D721Med (cell line): ENCODE measurements at regions not wholly inside any gene's neighbourhood (a gene's known extent, or its start where the extent isn't known, plus 50 kb on each side); places are given as distances from the start of the nearest gene placed in this dataset.

Experiments
- DNase-seq: peaks from one replicate; pipeline ENCODE4 v3.0.0; 2011; ENCODE audit warnings: low spot score; ENCODE audit not compliant: insufficient read length
- FAIRE-seq: peaks from 2 replicates; lab custom pipeline; 2011; peaks lifted over from hg19 to GRCh38; lab: Jason Lieb, UNC
- TF ChIP-seq, protein P1 (sequence below): IDR thresholded peaks from 2 replicates; pipeline ENCODE4 v1.5.1; 2012; ENCODE audit warnings: mild to moderate bottlenecking, control low read depth; ENCODE audit not compliant: insufficient read depth; ENCODE audit errors: missing control alignments

DNA sequence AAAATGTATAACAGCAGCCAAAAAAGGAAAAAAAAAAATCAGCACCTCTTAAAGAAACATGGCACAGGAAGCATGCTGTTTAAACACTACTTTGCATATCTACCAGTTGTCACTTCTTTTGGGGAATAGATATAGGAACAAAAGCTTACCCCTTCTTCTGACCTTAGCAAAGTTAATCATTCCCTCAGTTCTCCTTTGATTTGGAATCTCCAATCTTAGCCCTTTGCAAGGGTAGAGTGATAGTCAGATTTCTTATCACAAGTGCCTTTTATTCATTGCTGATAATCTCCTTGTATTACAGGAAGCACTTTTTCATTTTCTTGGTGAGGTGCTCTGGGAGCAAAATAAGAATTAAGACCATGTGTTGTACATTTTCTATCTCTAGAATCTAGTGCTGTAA, 1327.6 kb downstream of the OLFM4 start:
- DNase-seq (no peak), FAIRE-seq (no peak)
- TF ChIP-seq, protein P1, sequence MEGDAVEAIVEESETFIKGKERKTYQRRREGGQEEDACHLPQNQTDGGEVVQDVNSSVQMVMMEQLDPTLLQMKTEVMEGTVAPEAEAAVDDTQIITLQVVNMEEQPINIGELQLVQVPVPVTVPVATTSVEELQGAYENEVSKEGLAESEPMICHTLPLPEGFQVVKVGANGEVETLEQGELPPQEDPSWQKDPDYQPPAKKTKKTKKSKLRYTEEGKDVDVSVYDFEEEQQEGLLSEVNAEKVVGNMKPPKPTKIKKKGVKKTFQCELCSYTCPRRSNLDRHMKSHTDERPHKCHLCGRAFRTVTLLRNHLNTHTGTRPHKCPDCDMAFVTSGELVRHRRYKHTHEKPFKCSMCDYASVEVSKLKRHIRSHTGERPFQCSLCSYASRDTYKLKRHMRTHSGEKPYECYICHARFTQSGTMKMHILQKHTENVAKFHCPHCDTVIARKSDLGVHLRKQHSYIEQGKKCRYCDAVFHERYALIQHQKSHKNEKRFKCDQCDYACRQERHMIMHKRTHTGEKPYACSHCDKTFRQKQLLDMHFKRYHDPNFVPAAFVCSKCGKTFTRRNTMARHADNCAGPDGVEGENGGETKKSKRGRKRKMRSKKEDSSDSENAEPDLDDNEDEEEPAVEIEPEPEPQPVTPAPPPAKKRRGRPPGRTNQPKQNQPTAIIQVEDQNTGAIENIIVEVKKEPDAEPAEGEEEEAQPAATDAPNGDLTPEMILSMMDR, result no peak

DNA sequence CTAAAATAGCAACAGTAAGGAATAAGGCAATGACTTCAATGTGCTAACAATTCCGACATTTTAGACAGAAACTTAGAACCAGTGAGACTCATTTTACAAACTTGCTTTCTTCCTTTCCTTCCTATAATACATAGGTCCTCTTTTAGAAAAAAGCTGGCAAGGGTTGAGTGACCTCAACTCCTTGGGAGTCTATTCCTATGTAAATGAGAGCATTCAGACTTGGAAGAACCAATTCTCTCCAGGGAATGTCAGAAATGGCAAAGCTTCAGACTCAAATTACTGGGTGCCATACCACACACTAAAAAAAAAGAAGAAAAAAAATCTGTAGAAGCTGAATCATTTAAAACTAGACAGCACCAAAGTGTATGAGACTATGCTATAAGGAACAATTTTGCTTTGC, 1328.2 kb downstream of the OLFM4 start:
- DNase-seq, result no peak
- no peak for FAIRE-seq
- TF ChIP-seq, protein P1, result no peak

DNA sequence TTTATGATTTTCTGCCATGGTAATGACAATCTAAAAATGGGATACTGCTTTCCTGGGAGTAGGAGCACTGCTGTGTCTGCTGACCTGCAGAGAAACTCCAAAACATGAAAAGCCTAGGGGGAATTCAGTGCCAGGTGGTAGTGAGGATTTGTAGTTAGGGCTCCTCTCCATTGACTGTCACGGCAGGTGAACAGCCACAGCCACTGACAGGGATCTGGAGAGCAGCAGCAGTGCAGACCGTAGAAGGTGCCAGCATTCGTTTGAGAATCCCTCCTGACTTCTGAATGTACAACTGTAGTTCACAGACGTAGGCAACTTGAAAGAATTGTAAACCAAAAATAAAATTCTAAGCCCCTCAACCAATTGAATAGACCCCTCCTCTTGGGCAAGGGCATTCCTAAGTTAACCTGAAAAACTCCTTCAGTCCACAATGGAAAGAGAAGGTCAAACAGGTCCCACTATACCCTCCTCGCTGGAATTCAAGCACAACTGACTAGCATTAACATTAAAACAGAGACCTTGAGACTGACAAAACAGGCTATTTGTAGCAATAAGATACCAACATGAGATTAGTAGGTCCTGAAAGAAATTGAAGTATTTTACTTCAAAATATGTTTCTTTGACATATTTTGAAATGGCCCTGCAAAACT, 1328.8 kb downstream of the OLFM4 start:
- FAIRE-seq (no peak), DNase-seq (no peak)
- TF ChIP-seq, protein P1, result no peak

DNA sequence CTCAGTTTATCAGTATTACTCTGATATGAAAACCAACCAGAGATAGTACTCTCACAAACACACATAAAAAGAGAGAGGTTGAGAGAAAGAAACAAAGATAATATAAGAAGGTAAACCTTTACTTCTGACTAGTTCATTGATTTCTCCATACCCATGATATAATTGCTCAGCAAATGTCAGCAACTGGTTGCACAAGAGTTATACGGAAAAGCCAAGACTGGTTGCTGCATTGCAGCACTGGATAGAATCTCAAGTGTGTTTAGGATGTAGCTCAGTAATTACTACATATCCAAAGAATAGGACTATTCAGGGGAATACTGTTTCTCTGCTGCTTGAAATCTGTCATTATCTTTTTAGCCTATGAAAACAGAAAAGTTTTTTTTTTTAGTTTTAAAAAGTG, 1332.8 kb downstream of the OLFM4 start:
- DNase-seq (no peak), FAIRE-seq (no peak)
- TF ChIP-seq, protein P1, result no peak

DNA sequence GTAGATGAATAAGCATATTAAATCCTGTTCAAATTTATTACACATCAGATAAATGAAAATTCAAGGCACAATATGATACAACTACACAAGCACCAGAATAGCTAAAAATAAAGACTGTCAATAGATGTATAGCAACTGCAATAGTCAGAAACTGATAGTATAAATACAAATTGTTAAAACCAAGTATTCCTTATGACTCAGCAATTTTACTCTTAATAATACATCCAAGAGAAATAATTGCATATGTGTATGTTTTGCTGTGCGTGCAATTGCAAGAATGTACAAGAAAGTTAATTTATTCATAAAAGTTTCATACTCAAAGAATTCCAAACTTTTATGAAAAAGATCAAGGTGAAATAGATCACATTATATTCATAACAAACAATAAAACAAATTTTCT, 1338.1 kb downstream of the OLFM4 start:
- FAIRE-seq (no peak), DNase-seq (no peak)
- TF ChIP-seq, protein P1, result no peak

DNA sequence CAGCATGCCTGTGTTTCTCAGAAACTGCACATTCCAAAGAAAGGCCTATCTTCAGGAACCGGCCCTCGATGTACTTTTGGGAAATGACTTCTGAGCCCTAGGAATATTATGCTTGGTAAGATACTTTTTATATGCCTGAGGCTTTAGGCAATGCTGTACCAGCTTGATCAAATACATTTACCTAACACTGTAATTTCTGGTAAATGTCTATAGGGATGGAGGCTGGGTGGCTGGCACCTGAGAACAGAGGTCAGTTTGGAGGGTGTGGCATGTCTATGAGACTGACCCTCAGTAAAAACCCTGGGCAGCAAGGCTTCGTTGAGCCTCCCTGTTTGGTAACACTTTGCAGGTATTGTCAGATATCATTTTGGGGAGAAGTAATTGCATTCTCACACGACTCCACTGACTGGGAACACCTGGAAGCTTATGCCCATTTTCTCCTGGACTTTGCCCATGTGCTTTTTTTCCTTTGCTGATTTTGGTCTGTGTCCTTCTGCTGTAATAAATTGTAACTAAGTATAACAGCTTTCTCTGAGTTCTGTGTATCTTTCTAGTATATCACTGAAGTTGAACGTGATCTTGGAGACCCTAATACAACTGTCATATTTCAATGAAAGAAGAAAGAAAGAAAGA, 1339.1 kb downstream of the OLFM4 start:
- FAIRE-seq, result no peak
- TF ChIP-seq, protein P1, result no peak
- no peak for DNase-seq

DNA sequence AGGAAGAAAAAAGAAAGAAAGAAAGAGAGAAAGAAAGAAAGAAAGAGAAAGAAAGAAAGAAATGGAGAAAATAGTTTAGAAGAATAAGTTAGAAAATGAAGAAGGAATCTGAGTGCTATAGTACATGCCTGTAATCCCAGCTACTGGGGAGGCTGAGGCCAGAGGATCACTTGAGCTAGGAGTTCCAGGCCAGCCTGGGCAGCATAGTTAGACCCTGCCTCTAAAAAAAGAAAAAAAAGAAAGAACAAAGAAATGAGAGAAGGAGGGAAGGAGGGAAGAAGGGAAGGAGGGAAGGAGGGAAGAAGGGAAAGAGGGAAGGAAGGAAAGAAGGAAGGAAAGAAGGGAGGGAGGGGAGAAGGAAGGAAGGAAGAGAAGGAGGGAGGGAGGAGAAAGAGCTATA, 1339.8 kb downstream of the OLFM4 start:
- TF ChIP-seq, protein P1, result no peak
- DNase-seq (no peak), FAIRE-seq (no peak)
